D721Med (cell line): ENCODE measurements at regions not wholly inside any gene's neighbourhood (a gene's known extent, or its start where the extent isn't known, plus 50 kb on each side); places are given as distances from the start of the nearest gene placed in this dataset.

Experiments
- DNase-seq: peaks from one replicate; pipeline ENCODE4 v3.0.0; 2011; ENCODE audit warnings: low spot score; ENCODE audit not compliant: insufficient read length
- FAIRE-seq: peaks from 2 replicates; lab custom pipeline; 2011; peaks lifted over from hg19 to GRCh38; lab: Jason Lieb, UNC
- TF ChIP-seq, protein P1 (sequence below): IDR thresholded peaks from 2 replicates; pipeline ENCODE4 v1.5.1; 2012; ENCODE audit warnings: mild to moderate bottlenecking, control low read depth; ENCODE audit not compliant: insufficient read depth; ENCODE audit errors: missing control alignments

DNA sequence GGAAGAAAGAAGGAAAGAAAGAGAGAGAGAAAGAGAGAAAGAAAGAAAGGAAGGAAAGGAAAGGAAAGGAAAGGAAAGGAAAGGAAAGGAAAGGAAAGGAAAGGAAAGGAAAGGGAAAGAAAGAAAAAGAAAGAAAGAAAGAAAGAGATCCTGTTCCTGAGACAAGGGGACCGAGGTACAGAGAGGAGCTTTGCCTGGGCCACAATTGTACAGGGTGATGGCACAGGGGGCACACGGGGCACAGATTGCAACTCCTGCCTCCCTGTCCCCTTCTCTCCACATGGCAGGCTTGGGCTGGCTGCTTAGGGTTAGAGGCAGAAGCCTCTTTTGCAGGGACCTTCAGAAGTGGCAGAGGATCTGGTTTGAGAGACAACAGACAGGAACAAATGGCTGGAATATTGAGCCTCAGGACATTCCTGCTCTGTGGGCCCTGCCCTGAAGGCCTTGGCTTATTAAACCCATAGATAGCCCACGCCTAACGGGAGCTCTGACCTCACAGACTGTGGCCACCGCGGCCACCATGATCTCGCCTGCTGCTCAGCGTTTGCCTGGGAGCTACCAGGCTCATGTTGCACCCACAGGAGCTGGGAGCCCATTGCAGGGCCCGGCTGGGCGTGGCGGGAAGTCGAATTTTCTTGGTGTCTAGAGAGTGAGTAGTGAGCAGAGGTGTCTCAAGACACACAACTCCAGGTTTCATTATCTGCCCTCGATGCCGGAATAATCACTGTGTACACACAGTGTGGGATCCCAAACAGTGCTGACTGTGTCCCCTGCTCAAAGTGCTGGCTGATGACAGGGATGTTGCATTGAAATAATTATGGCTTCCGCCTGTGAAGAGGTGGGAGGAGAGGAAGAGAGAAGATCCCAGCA is 147.9 kb upstream of the NCOR2 start:
- DNase-seq (no peak), FAIRE-seq (no peak)
- TF ChIP-seq, protein P1, sequence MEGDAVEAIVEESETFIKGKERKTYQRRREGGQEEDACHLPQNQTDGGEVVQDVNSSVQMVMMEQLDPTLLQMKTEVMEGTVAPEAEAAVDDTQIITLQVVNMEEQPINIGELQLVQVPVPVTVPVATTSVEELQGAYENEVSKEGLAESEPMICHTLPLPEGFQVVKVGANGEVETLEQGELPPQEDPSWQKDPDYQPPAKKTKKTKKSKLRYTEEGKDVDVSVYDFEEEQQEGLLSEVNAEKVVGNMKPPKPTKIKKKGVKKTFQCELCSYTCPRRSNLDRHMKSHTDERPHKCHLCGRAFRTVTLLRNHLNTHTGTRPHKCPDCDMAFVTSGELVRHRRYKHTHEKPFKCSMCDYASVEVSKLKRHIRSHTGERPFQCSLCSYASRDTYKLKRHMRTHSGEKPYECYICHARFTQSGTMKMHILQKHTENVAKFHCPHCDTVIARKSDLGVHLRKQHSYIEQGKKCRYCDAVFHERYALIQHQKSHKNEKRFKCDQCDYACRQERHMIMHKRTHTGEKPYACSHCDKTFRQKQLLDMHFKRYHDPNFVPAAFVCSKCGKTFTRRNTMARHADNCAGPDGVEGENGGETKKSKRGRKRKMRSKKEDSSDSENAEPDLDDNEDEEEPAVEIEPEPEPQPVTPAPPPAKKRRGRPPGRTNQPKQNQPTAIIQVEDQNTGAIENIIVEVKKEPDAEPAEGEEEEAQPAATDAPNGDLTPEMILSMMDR, result no peak

DNA sequence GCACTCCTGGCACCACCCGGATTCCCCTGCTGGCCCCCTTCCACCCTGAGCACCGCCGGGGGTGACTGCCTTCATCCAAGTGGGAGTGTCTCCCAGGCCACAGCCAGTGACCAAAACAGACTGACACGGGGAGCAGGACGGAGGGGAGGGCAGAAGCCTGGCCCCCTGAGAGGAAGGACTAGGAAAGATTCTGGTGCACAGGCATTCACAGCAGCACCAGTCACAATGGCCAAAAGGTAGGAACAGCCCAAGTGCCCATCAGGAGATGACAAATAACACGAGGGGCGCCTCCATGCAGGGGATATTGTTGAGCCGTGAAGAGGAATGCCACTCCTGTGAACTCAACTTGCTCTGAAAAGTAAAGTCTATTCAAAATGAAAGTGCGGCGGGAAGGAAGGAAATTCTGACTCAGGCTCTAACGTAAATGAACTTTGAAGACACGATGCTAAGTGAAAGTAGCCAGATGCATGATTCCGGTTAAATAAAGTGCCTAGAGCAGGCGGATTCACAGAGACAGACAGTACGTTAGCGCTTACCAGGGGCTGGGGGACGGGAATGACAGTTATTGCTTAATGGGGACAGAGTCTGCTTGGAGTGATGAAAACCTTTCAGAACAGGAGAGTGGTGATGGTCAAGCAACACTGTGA is 146.1 kb upstream of the NCOR2 start:
- TF ChIP-seq, protein P1, result no peak
- DNase-seq, result no peak
- FAIRE-seq, result no peak

DNA sequence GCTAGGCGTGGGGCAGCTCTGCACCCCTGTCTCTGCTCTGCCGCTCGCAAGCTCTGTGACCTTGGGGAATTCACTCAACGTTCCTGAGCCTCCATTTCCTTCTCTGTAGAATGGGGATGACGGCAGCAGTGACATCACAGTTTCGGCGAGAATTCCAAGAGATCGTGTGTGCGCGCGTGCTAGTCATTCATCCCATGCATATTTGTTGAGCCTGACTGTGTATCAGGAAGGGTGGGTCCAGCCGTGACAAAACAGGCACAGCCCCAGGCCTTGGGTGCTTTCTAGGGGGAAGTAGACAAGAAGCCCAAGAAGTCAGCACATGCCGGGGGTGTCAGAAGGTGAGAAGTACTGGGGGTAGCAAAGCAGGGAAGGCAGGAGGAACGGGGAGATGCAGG is 145.6 kb upstream of the NCOR2 start:
- FAIRE-seq (no peak), DNase-seq (no peak)
- TF ChIP-seq, protein P1, result no peak

DNA sequence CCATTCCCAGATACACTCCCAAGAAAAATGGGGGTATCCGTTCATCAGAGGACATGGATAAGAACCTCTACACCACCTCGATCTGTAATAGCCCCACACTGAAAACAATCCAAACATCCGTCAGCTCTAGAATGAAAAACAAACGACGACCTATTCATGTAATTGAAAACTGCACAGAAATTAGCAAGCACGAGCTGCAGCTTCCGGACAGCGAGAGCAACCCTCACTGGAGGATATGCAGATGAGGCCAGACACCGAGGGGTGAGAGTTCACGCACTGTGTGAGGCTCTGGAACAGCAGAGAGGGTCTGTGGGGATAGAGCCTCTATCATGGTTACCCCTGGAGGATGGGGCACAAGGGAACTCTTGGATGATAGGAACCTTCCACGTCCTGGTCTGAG is 143.9 kb upstream of the NCOR2 start:
- FAIRE-seq (no peak), DNase-seq (no peak)
- TF ChIP-seq, protein P1, result no peak

DNA sequence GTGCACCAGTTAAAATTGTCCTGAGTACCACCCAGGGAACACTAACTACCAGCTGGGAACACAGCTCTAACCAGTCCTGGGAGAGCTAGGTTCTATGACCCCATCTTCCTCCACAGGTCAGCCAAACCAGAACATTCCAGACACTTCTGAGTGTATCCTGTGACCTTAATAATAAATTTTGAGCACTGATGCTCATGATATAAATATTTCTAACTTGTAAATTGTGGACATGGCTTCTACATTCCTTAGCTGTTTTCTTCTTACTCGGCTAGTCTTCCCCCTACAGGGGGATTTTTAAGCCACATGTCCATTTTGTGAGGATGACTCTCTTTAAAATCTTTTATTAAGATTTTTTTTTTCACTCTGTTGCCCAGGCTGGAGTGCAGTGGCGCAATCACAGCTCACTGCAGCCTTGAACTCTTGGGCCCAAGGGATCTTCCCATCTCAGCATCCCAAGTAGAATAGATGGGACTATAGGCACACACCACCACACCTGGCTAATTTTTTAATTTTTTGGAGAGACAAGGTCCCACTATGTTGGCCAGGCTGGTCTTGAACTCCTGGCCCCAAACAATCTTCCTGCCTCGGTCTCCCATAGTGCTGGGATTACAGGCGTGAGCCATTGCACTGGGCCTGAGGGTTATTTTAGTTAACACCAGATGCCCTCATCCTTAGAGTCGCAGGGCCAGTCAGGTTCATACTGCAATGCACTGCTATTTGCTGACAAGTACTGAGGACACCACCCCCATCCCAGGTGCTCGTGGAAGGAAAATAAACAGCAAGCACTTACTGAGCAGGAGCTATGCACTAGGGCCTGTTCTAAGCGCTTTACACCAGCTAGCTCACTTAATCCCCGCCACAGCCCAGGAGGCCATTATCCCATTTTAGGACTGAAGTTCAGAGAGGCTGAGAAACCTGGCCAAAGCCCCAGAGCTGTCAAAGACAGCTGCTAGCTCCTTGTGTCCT is 142.6 kb upstream of the NCOR2 start:
- FAIRE-seq, result no peak
- DNase-seq, result no peak
- TF ChIP-seq, protein P1, result no peak

DNA sequence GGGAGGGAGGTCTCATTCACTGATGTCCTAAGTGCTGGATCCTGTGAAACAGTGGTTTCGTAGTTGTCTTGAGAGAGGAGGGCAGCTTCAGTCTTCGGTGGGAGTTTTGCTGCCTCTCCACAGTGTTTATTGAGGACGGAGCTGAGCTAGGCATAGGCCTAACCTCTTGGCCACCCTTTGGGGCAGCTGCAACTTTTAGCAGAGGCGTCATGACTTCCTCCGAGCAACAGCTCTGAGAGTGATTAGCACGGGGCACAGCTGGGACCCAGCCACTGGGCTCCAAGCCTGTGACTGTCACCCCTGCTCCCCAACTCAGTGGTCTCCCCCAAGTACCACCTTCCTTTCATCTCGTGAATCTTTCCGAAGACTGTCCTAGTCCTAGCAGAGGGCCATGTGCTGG is 139.9 kb upstream of the NCOR2 start:
- FAIRE-seq (no peak), DNase-seq (no peak)
- TF ChIP-seq, protein P1, result no peak
